SKM-1 (cell line): ENCODE measurements at regions not wholly inside any gene's neighbourhood (a gene's known extent, or its start where the extent isn't known, plus 50 kb on each side); places are given as distances from the start of the nearest gene placed in this dataset.

ENCODE experiments used
- DNase-seq: peaks from one replicate; lab custom pipeline; 2025; ENCODE audit not compliant: unreplicated experiment; lab: John Stamatoyannopoulos, UW

- no peak for DNase-seq
Observed at GRCh38 chr9:80061940-80062339, 490.2 kb downstream of the TLE4 start.

- no peak for DNase-seq
Observed at GRCh38 chr9:80061096-80061495, 489.3 kb downstream of the TLE4 start.

GRCh38 chr9:80059979-80060378, 488.2 kb downstream of the TLE4 start:
- DNase-seq, result no peak

- DNase-seq, result no peak
Observed at GRCh38 chr9:80059191-80059590, 487.4 kb downstream of the TLE4 start.

GRCh38 chr9:80052830-80053229, 481.1 kb downstream of the TLE4 start:
- DNase-seq, result no peak

GRCh38 chr9:80049096-80049782, 477.5 kb downstream of the TLE4 start:
- no peak for DNase-seq

GRCh38 chr9:80046481-80046880, 474.7 kb downstream of the TLE4 start:
- no peak for DNase-seq

GRCh38 chr9:80041821-80042220, 470.1 kb downstream of the TLE4 start:
- DNase-seq, result no peak

- no peak for DNase-seq
Observed at GRCh38 chr9:80040457-80040856, 468.7 kb downstream of the TLE4 start.

- DNase-seq, result no peak
Observed at GRCh38 chr9:80030801-80031200, 459.0 kb downstream of the TLE4 start.

GRCh38 chr9:80028501-80028900, 456.7 kb downstream of the TLE4 start:
- DNase-seq, result no peak

- no peak for DNase-seq
Observed at GRCh38 chr9:80025796-80026520, 454.2 kb downstream of the TLE4 start.

GRCh38 chr9:80025131-80025530, 453.4 kb downstream of the TLE4 start:
- DNase-seq, result no peak

GRCh38 chr9:80020530-80020929, 448.8 kb downstream of the TLE4 start:
- no peak for DNase-seq

GRCh38 chr9:80020056-80020455, 448.3 kb downstream of the TLE4 start:
- no peak for DNase-seq

GRCh38 chr9:80013891-80014290, 442.1 kb downstream of the TLE4 start:
- no peak for DNase-seq

- DNase-seq, result no peak
Observed at GRCh38 chr9:80012557-80013330, 441.0 kb downstream of the TLE4 start.

GRCh38 chr9:80009204-80009603, 437.4 kb downstream of the TLE4 start:
- no peak for DNase-seq

GRCh38 chr9:80004714-80005113, 432.9 kb downstream of the TLE4 start:
- DNase-seq, result no peak

- no peak for DNase-seq
Observed at GRCh38 chr9:79990536-79990935, 418.8 kb downstream of the TLE4 start.

- no peak for DNase-seq
Observed at GRCh38 chr9:79989079-79989478, 417.3 kb downstream of the TLE4 start.

- no peak for DNase-seq
Observed at GRCh38 chr9:79988126-79988525, 416.4 kb downstream of the TLE4 start.
